Panc1 (cell line): ENCODE measurements at regions not wholly inside any gene's neighbourhood (a gene's known extent, or its start where the extent isn't known, plus 50 kb on each side); places are given as distances from the start of the nearest gene placed in this dataset.

Source experiments
- ATAC-seq: fragments of 200-7000 bp; cut with Tn5 transposase; 2 replicates; pipeline ENCODE4 v1.9.1; 2020; ENCODE audit warnings: mild to moderate bottlenecking, moderate library complexity
- BruUV-seq: library from RNA; stranded (reverse); fragments of 400-500 nt; replicated peaks from 2 replicates; lab custom pipeline; 2021; lab: Mats Ljungman, UMichigan
- CTCF ChIA-PET: fragments of 300-600 bp; sonication (Branson Sonifier 250); formaldehyde crosslinking; loops from one replicate; lab custom pipeline; 2022; ENCODE audit warnings: antibody characterized with exemption; lab: Charles Lee
- POLR2A ChIA-PET: fragments of 300-600 bp; sonication (Branson Sonifier 250); formaldehyde crosslinking; loops from one replicate; lab custom pipeline; 2022; ENCODE audit warnings: antibody characterized with exemption; lab: Charles Lee
- DNase-seq: peaks from one replicate; pipeline ENCODE4 v3.0.0-alpha.2; 2010; ENCODE audit warnings: low read depth, low spot score
- H3K27ac ChIP-seq: 2 replicates; pipeline ENCODE4 v1.5.1; 2011; ENCODE audit warnings: mild to moderate bottlenecking, low read length, inconsistent platforms
- H3K27me3 ChIP-seq: fragments of 200-500 bp; sonication (Bioruptor generic); 2 replicates; pipeline ENCODE4 v1.6.0; 2014; ENCODE audit warnings: low read length, inconsistent platforms; ENCODE audit not compliant: control insufficient read depth, insufficient read depth
- H3K36me3 ChIP-seq: fragments of 200-500 bp; sonication (Bioruptor generic); 2 replicates; pipeline ENCODE4 v1.5.1; 2014; ENCODE audit warnings: inconsistent platforms, mild to moderate bottlenecking, low read length, moderate library complexity; ENCODE audit not compliant: control insufficient read depth, insufficient read depth
- H3K4me1 ChIP-seq: 2 replicates; pipeline ENCODE4 v1.5.1; 2011; ENCODE audit warnings: inconsistent platforms, mild to moderate bottlenecking, low read length, moderate library complexity; ENCODE audit not compliant: control insufficient read depth, insufficient read depth
- H3K4me3 ChIP-seq, 2 experiments: 2 replicates each; pipeline ENCODE4 v1.5.1; 2011 to 2012; ENCODE audit warnings: low read depth in 2 of 2, low read length in 2 of 2, mild to moderate bottlenecking in 2 of 2, inconsistent platforms in 1 of 2, moderate library complexity in 1 of 2
- H3K9me3 ChIP-seq: fragments of 200-500 bp; sonication (Bioruptor generic); 2 replicates; pipeline ENCODE4 v1.5.1; 2014; ENCODE audit warnings: low read depth, mild to moderate bottlenecking, inconsistent platforms, low read length, moderate library complexity; ENCODE audit not compliant: control insufficient read depth, insufficient read depth
- CTCF ChIP-seq: fragments of 450-650 bp; IDR thresholded peaks from 2 replicates; pipeline ENCODE4 v1.5.1; 2017; ENCODE audit warnings: mild to moderate bottlenecking
- POLR2AphosphoS5 ChIP-seq: IDR thresholded peaks from 2 replicates; pipeline ENCODE4 v1.6.1; 2012; ENCODE audit warnings: mild to moderate bottlenecking, low read depth, low read length, moderate library complexity
- REST ChIP-seq, 2 experiments: IDR thresholded peaks; 2 replicates each; pipeline ENCODE4 v1.6.1; 2011 to 2012; ENCODE audit warnings: low read depth in 2 of 2, control low read depth in 1 of 2, low read length in 1 of 2, mild to moderate bottlenecking in 1 of 2, moderate library complexity in 1 of 2; ENCODE audit not compliant: insufficient read depth in 1 of 2
- SIN3A ChIP-seq: IDR thresholded peaks from 2 replicates; pipeline ENCODE4 v1.6.1; 2012; ENCODE audit warnings: low read depth, mild to moderate bottlenecking, low read length, moderate library complexity, borderline replicate concordance; ENCODE audit not compliant: insufficient read depth
- TCF7L2 ChIP-seq: IDR thresholded peaks from 2 replicates; pipeline ENCODE4 v1.6.1; 2011; ENCODE audit warnings: mild to moderate bottlenecking, low read depth, low read length, inconsistent platforms
- in situ Hi-C: cut with HindIII; loops from 2 replicates; pipeline ENCODE4 v1.10.0; 2016; ENCODE audit warnings: low sequenced_read_pairs, low pct_unique_long_range_greater_than_20kb
- intact Hi-C: fragments of 100-400 bp; cut with micrococcal nuclease; formaldehyde crosslinking; loops from one replicate; pipeline ENCODE4 v1.10.0; 2022; ENCODE audit not compliant: unreplicated experiment

DNA sequence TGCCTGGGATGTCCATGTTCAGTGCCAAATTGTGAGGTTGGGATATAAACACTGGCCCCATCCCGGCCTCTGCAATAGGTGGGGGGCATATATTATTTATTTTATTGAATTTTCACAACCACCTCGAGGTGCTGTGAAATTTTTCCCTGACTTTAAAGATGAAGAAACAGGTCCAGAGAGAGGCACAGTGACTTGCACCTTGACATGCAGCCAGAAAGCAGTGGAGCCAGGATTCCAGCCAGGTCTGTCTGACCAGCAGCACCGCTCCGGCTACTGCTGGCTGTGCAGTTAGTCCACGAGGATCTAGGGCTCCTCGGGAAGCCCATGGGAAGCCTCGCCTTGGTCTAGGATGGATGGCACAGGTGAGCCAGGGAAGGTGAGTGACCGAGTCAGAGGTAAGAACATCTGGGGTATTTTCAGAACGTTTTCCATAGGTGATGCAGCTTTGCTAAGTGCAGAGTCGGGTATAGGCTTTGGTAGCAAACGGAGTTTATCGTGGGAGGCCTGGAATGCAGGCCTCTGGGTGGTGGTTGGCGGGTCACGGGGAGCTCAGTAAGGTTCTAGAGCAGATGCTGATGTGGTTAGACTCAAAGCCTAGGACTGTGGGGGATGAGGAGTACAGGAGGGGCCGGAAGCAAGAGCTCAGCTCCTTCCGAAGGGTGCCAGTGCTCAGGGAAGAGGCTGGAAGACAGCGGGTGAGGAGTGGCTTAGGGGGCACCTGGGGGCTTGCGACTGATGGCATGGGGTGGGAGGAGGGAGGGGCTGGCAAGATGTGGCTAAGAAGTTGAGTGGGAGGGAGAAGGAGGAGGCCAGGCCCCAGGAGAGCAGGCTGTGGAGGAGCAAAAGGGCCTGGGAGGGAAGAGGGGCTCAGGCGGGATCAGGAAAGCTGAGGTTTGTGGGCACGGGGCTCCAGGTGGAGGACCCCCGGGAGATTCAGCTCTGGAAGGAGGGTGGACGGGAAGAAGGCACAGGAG lies 107.7 kb upstream of the LRPAP1 start:
- ATAC-seq (no peak), DNase-seq (no peak)
- no peaks in the 10 kb centered on the region; the same call in 1 of the 2 replicates for H3K27me3 ChIP-seq
- TF ChIP-seq TCF7L2 = no peak
- no peak for TF ChIP-seq CTCF
- no peak for TF ChIP-seq REST (IDR thresholded peaks at IDR 0.05; ENCODE audit: insufficient read depth in 1 of 2, low read depth in 2 of 2, low read length in 1 of 2)
- no peak for TF ChIP-seq SIN3A
- intact Hi-C loops = no loop called here
- no peaks in the 10 kb centered on the region for H3K4me1 ChIP-seq
- H3K4me3 ChIP-seq = no peak overlapping the region
- in situ Hi-C loops = no loop called here
- POLR2A ChIA-PET = no interaction called here
- H3K36me3 ChIP-seq = no peaks in the 10 kb centered on the region
- no peaks in the 10 kb centered on the region for H3K9me3 ChIP-seq
- no TSS peak for BruUV-seq
- CTCF ChIA-PET = no interaction called here
- no peak overlapping the region for H3K27ac ChIP-seq

DNA sequence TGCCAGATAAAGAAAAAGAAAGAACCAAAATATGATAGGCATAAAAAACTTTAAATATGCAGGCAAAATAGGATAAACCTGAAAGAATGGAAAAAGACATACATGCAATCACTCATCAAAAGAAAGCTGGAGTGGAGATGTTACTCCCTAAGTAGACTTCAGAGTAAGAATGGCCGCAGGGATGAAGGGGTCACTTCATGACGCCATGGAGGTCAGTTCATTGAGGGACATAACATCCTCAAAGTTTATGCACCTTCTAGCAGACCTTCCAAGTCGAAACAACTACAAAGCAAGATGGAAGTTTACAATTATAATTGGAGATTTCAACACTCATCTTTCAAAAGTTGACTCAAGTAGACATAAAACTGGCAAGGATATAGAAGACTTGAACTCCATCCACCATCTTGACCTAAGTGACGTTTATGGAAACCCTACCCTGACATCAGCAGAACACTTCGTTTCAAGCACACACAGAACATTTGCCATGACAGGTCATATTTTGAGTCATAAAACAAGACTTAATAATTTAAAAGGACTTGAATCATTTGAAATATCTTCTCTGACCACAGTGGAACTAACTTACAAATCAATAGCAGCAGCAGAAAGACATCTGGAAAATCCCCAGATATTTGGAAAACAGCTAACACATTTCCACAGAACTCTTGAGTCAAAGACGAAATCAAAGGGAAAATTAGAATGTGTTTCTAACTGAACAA lies 106.0 kb upstream of the LRPAP1 start:
- Histone ChIP-seq H3K36me3 (no peaks in the 10 kb centered on the region), H3K27ac (no peak overlapping the region), H3K27me3 (no peaks in the 10 kb centered on the region; the same call in 1 of the 2 replicates), H3K9me3 (no peaks in the 10 kb centered on the region), H3K4me3 (no peak overlapping the region), H3K4me1 (no peaks in the 10 kb centered on the region)
- POLR2A ChIA-PET = no interaction called here
- CTCF ChIA-PET = no interaction called here
- BruUV-seq = no TSS peak
- intact Hi-C loops = no loop called here
- ATAC-seq (no peak), DNase-seq (no peak)
- TF ChIP-seq CTCF (no peak), TCF7L2 (no peak), SIN3A (no peak), REST (IDR thresholded peaks at IDR 0.05; ENCODE audit: insufficient read depth in 1 of 2, low read depth in 2 of 2, low read length in 1 of 2) (no peak), POLR2AphosphoS5 (no peak)
- in situ Hi-C loops = no loop called here
